Endothelial cell of umbilical vein (primary cell): ENCODE measurements at regions not wholly inside any gene's neighbourhood (a gene's known extent, or its start where the extent isn't known, plus 50 kb on each side); places are given as distances from the start of the nearest gene placed in this dataset.

Experiments
- BruUV-seq: library from RNA; stranded (reverse); fragments of 400-500 nt; replicated peaks from 2 replicates; lab custom pipeline; 2021; lab: Mats Ljungman, UMichigan
- CTCF ChIA-PET: fragments of 300-600, 350-600 bp; sonication (Branson Sonifier 250); formaldehyde crosslinking; loops from one replicate; lab custom pipeline; 2021; ENCODE audit warnings: antibody characterized with exemption, inconsistent platforms; lab: Charles Lee
- POLR2A ChIA-PET: fragments of 300-600, 350-600 bp; sonication (Branson Sonifier 250); formaldehyde crosslinking; loops from one replicate; lab custom pipeline; 2021; ENCODE audit warnings: antibody characterized with exemption, inconsistent platforms; lab: Charles Lee
- DNase-seq: peaks from one replicate; pipeline ENCODE4 v3.0.0-alpha.2; 2011; ENCODE audit warnings: low read depth, low spot score
- FAIRE-seq: peaks from 2 replicates; lab custom pipeline; 2011; peaks lifted over from hg19 to GRCh38; lab: Jason Lieb, UNC
- H2AFZ ChIP-seq: 2 replicates; pipeline ENCODE4 v1.6.0; 2012; ENCODE audit warnings: low read depth, low read length, control low read depth, inconsistent platforms
- H3K27ac ChIP-seq: 2 replicates; pipeline ENCODE4 v1.5.1; 2011; ENCODE audit warnings: low read depth, mild to moderate bottlenecking, control low read depth, low read length, moderate library complexity; ENCODE audit not compliant: insufficient read depth
- H3K27me3 ChIP-seq, 2 experiments: 2 replicates each; pipeline versions ENCODE4 v1.6.0 to v1.6.1; 2011; ENCODE audit warnings: low read length in 2 of 2, mixed read lengths in 1 of 2; ENCODE audit not compliant: control insufficient read depth in 2 of 2, insufficient read depth in 2 of 2
- H3K36me3 ChIP-seq, 2 experiments: 2 replicates in 1 of 2; 3 replicates in 1 of 2; pipeline ENCODE4 v1.5.1; 2011; ENCODE audit warnings: low read length in 2 of 2, mild to moderate bottlenecking in 1 of 2, moderate library complexity in 1 of 2; ENCODE audit not compliant: control insufficient read depth in 2 of 2, insufficient read depth in 2 of 2; ENCODE audit errors: extremely low read depth in 1 of 2
- H3K4me1 ChIP-seq: 3 replicates; pipeline ENCODE4 v1.5.1; 2011; ENCODE audit warnings: mild to moderate bottlenecking, low read length; ENCODE audit not compliant: control insufficient read depth, insufficient read depth; ENCODE audit errors: extremely low read depth
- H3K4me2 ChIP-seq: 2 replicates; pipeline ENCODE4 v1.6.1; 2011; ENCODE audit warnings: low read length, control low read depth, mixed read lengths; ENCODE audit not compliant: insufficient read depth
- H3K4me3 ChIP-seq, 3 experiments: fragments of 200-600 bp in 1 of 3; sonication (generic), shearing (Covaris generic) in 1 of 3; replicated peaks in 1 of 3; 2 replicates each; pipeline ENCODE4 v1.5.1; 2011 to 2016; ENCODE audit warnings: control low read depth in 3 of 3, low read length in 3 of 3, mild to moderate bottlenecking in 2 of 3, inconsistent platforms in 1 of 3, low read depth in 1 of 3, moderate library complexity in 1 of 3; ENCODE audit not compliant: insufficient read depth in 1 of 3
- H3K79me2 ChIP-seq: 2 replicates; pipeline ENCODE4 v1.6.0; 2012; ENCODE audit warnings: low read length, inconsistent platforms; ENCODE audit not compliant: control insufficient read depth, insufficient read depth
- H3K9ac ChIP-seq: replicated peaks from 2 replicates; pipeline ENCODE3; 2011; ENCODE audit warnings: low read length, control low read depth; ENCODE audit not compliant: insufficient read depth; ENCODE audit errors: extremely low read depth
- H3K9me1 ChIP-seq: replicated peaks from 3 replicates; pipeline ENCODE4 v1.6.0; 2011; ENCODE audit warnings: mild to moderate bottlenecking, low read length; ENCODE audit not compliant: control insufficient read depth, insufficient read depth; ENCODE audit errors: extremely low read depth
- H3K9me3 ChIP-seq: replicated peaks from 2 replicates; pipeline ENCODE4 v1.5.1; 2012; ENCODE audit warnings: low read length, inconsistent platforms; ENCODE audit not compliant: control insufficient read depth, insufficient read depth
- H4K20me1 ChIP-seq: replicated peaks from 2 replicates; pipeline ENCODE3; 2011; ENCODE audit warnings: mild to moderate bottlenecking, low read length; ENCODE audit not compliant: control insufficient read depth, insufficient read depth; ENCODE audit errors: extremely low read depth
- CTCF ChIP-seq, 2 donors: IDR thresholded peaks; 1 replicate in 1 of 2; 2 replicates in 1 of 2; pipeline ENCODE4 v1.5.1; 2011; ENCODE audit warnings: low read length in 2 of 2, mild to moderate bottlenecking in 2 of 2, moderate library complexity in 2 of 2, control low read depth in 1 of 2, inconsistent platforms in 1 of 2, low read depth in 1 of 2; ENCODE audit not compliant: insufficient read depth in 1 of 2; ENCODE audit errors: extremely low read depth in 1 of 2
- EZH2 ChIP-seq: IDR thresholded peaks from 2 replicates; pipeline ENCODE4 v1.6.1; 2012; ENCODE audit warnings: borderline replicate concordance, low read depth, mild to moderate bottlenecking, moderate library complexity, low read length, inconsistent platforms; ENCODE audit not compliant: severe bottlenecking
- FOS ChIP-seq: IDR thresholded peaks from 2 replicates; pipeline ENCODE4 v1.6.1; 2011; ENCODE audit warnings: mild to moderate bottlenecking, low read length, moderate library complexity, borderline replicate concordance; ENCODE audit not compliant: insufficient read depth
- GATA2 ChIP-seq: IDR thresholded peaks from 2 replicates; pipeline ENCODE4 v1.7.0; 2011; ENCODE audit warnings: low read depth, mild to moderate bottlenecking, moderate library complexity, mixed read lengths, low read length; ENCODE audit not compliant: insufficient read length, insufficient read depth
- JUN ChIP-seq: IDR thresholded peaks from 2 replicates; pipeline ENCODE4 v1.6.1; 2011; ENCODE audit warnings: borderline replicate concordance, low read depth; ENCODE audit not compliant: insufficient read length, insufficient read depth
- MAX ChIP-seq: IDR thresholded peaks from 2 replicates; pipeline ENCODE4 v1.6.1; 2011; ENCODE audit not compliant: insufficient read depth, insufficient read length
- MYC ChIP-seq: IDR thresholded peaks from one replicate; pipeline ENCODE4 v1.6.1; 2011; ENCODE audit warnings: mild to moderate bottlenecking, low read depth, low read length
- POLR2A ChIP-seq: IDR thresholded peaks from 2 replicates; pipeline ENCODE4 v1.6.1; 2012; ENCODE audit warnings: low read depth, mild to moderate bottlenecking, control low read depth, low read length
- POLR2AphosphoS5 ChIP-seq: IDR thresholded peaks from 2 replicates; pipeline ENCODE4 v1.6.1; 2012; ENCODE audit warnings: low read depth, mild to moderate bottlenecking, control low read depth, low read length, moderate library complexity; ENCODE audit not compliant: insufficient read depth
- dilution Hi-C: fragments of 300-500 bp; cut with MboI; formaldehyde crosslinking; loops from one replicate; pipeline ENCODE4 v1.15.0; 2019; ENCODE audit warnings: low sequenced_read_pairs; ENCODE audit not compliant: extremely low pct_ligation_motif_present
- intact Hi-C: fragments of 100-400 bp; cut with micrococcal nuclease; formaldehyde crosslinking; loops from one replicate; pipeline ENCODE4 v1.10.0; 2022

- no peak overlapping the region for H3K9ac ChIP-seq
- intact Hi-C loops (no loop called here), dilution Hi-C loops (no loop called here)
- H3K36me3 ChIP-seq = no peaks in the 10 kb centered on the region
- H4K20me1 ChIP-seq = no peaks in the 10 kb centered on the region
- no peaks in the 10 kb centered on the region for H3K9me1 ChIP-seq
- CTCF ChIA-PET = no interaction called here
- no TSS peak for BruUV-seq
- H2AFZ ChIP-seq = no peak overlapping the region
- H3K79me2 ChIP-seq = no peaks in the 10 kb centered on the region
- H3K27me3 ChIP-seq = no peaks in the 10 kb centered on the region
- H3K9me3 ChIP-seq = no peaks in the 10 kb centered on the region
- FAIRE-seq = no peak
- no peaks in the 10 kb centered on the region for H3K4me1 ChIP-seq
- no peak overlapping the region for H3K27ac ChIP-seq
- no peak overlapping the region for H3K4me2 ChIP-seq
- no peak for DNase-seq
- TF ChIP-seq GATA2 (no peak), FOS (no peak), JUN (no peak), MAX (no peak), MYC (no peak), POLR2A (no peak)
- POLR2A ChIA-PET = no interaction called here
- H3K4me3 ChIP-seq = no peak overlapping the region
Measured at GRCh38 chr20:52708137-52708536, 264.0 kb upstream of the TSHZ2 start.

GRCh38 chr20:52704553-52704952, 267.6 kb upstream of the TSHZ2 start:
- TF ChIP-seq POLR2AphosphoS5 (no peak), MAX (no peak), POLR2A (no peak), CTCF (IDR thresholded peaks at IDR 0.05; ENCODE audit: extremely low read depth in 1 of 2, insufficient read depth in 1 of 2, low read depth in 1 of 2, low read length in 2 of 2) (no peak), FOS (no peak), GATA2 (no peak), JUN (no peak), MYC (no peak), EZH2 (no peak)
- Histone ChIP-seq H3K4me1 (no peaks in the 10 kb centered on the region), H3K27me3 (no peaks in the 10 kb centered on the region), H3K9me3 (no peaks in the 10 kb centered on the region), H3K36me3 (no peaks in the 10 kb centered on the region), H3K4me2 (no peak overlapping the region), H4K20me1 (no peaks in the 10 kb centered on the region), H3K4me3 (no peak overlapping the region), H3K79me2 (no peaks in the 10 kb centered on the region), H3K9me1 (no peaks in the 10 kb centered on the region), H3K27ac (no peak overlapping the region), H2AFZ (no peak overlapping the region), H3K9ac (no peak overlapping the region)
- no TSS peak for BruUV-seq
- intact Hi-C loops (no loop called here), dilution Hi-C loops (no loop called here)
- DNase-seq = no peak
- POLR2A ChIA-PET = no interaction called here
- CTCF ChIA-PET = no interaction called here
- no peak for FAIRE-seq
